Fibroblast of lung (primary cell): ENCODE measurements at regions not wholly inside any gene's neighbourhood (a gene's known extent, or its start where the extent isn't known, plus 50 kb on each side); places are given as distances from the start of the nearest gene placed in this dataset.

ENCODE experiments used
- DNase-seq, 2 donors: peaks; one replicate each; pipeline versions ENCODE4 v3.0.0 to v3.0.0-alpha.2; 2010; ENCODE audit warnings: low read depth in 2 of 2
- H2AFZ ChIP-seq: 2 replicates; pipeline ENCODE4 v1.5.1; 2012; ENCODE audit warnings: low read length, control low read depth, inconsistent platforms
- H3K27ac ChIP-seq: 2 replicates; pipeline ENCODE4 v1.5.1; 2011; ENCODE audit warnings: low read length, control low read depth; ENCODE audit not compliant: insufficient read depth
- H3K27me3 ChIP-seq: 2 replicates; pipeline ENCODE4 v1.5.1; 2011; ENCODE audit warnings: mild to moderate bottlenecking, low read length; ENCODE audit not compliant: control insufficient read depth, insufficient read depth
- H3K36me3 ChIP-seq: 2 replicates; pipeline ENCODE4 v1.5.1; 2011; ENCODE audit warnings: low read length; ENCODE audit not compliant: control insufficient read depth, insufficient read depth
- H3K4me1 ChIP-seq: 2 replicates; pipeline ENCODE4 v1.5.1; 2011; ENCODE audit warnings: low read length; ENCODE audit not compliant: control insufficient read depth, insufficient read depth; ENCODE audit errors: extremely low read depth
- H3K4me2 ChIP-seq: 2 replicates; pipeline ENCODE4 v1.5.1; 2011; ENCODE audit warnings: low read length, control low read depth; ENCODE audit not compliant: insufficient read depth; ENCODE audit errors: extremely low read depth
- H3K4me3 ChIP-seq, 4 experiments: fragments of 200-600 bp in 1 of 4; sonication (generic) in 1 of 4; replicated peaks in 1 of 4; 2 replicates each; pipeline ENCODE4 v1.5.1; 2011 to 2016; ENCODE audit warnings: low read length in 4 of 4, low read depth in 3 of 4, mild to moderate bottlenecking in 3 of 4, control low read depth in 2 of 4, inconsistent platforms in 1 of 4, mixed read lengths in 1 of 4; ENCODE audit not compliant: insufficient read depth in 1 of 4; ENCODE audit errors: control extremely low read depth in 1 of 4
- H3K79me2 ChIP-seq: 2 replicates; pipeline ENCODE4 v1.5.1; 2012; ENCODE audit warnings: mild to moderate bottlenecking, low read length, inconsistent platforms; ENCODE audit not compliant: control insufficient read depth, insufficient read depth
- H3K9ac ChIP-seq: 2 replicates; pipeline ENCODE4 v1.5.1; 2011; ENCODE audit warnings: mild to moderate bottlenecking, low read length, control low read depth; ENCODE audit not compliant: insufficient read depth
- H3K9me3 ChIP-seq: 2 replicates; pipeline ENCODE4 v1.5.1; 2012; ENCODE audit warnings: low read depth, low read length; ENCODE audit not compliant: control insufficient read depth, insufficient read depth
- H4K20me1 ChIP-seq: 2 replicates; pipeline ENCODE4 v1.5.1; 2011; ENCODE audit warnings: low read length; ENCODE audit not compliant: control insufficient read depth, insufficient read depth; ENCODE audit errors: extremely low read depth
- CTCF ChIP-seq, 2 donors: IDR thresholded peaks in 1 of 2; conservative IDR thresholded peaks in 1 of 2; 1 replicate in 1 of 2; 2 replicates in 1 of 2; pipeline ENCODE4 v1.5.1; 2011 to 2012; ENCODE audit warnings: low read length in 2 of 2, control low read depth in 1 of 2, inconsistent platforms in 1 of 2, low read depth in 1 of 2, mild to moderate bottlenecking in 1 of 2
- EZH2 ChIP-seq: IDR thresholded peaks from 2 replicates; pipeline ENCODE4 v1.5.1; 2012; ENCODE audit warnings: low read length, control low read depth, mild to moderate bottlenecking; ENCODE audit errors: missing control alignments

- Histone ChIP-seq H3K4me1 (peaks cover 4% of the 10 kb centered on the region), H3K27me3 (no peaks in the 10 kb centered on the region), H3K79me2 (no peaks in the 10 kb centered on the region), H3K9me3 (no peaks in the 10 kb centered on the region), H3K9ac (no peak overlapping the region), H3K4me2 (no peak overlapping the region), H4K20me1 (no peaks in the 10 kb centered on the region), H3K27ac (no peak overlapping the region), H2AFZ (no peak overlapping the region), H3K4me3 (no peak overlapping the region), H3K36me3 (no peaks in the 10 kb centered on the region)
- no peak for DNase-seq
- TF ChIP-seq CTCF (conservative IDR thresholded peaks at IDR 0.05 in 1 of 2, IDR thresholded peaks at IDR 0.05 in 1 of 2; ENCODE audit: low read depth in 1 of 2, low read length in 2 of 2), result no peak
- TF ChIP-seq EZH2, result no peak
Observed at GRCh38 chr6:4324746-4325145, 189.4 kb upstream of the ECI2 start.

- Histone ChIP-seq H4K20me1 (no peaks in the 10 kb centered on the region), H3K4me1 (peaks cover 4% of the 10 kb centered on the region), H3K27me3 (no peaks in the 10 kb centered on the region), H3K79me2 (no peaks in the 10 kb centered on the region), H3K9ac (no peak overlapping the region), H3K4me2 (no peak overlapping the region), H2AFZ (no peak overlapping the region), H3K36me3 (no peaks in the 10 kb centered on the region), H3K9me3 (no peaks in the 10 kb centered on the region), H3K4me3 (no peak overlapping the region), H3K27ac (no peak overlapping the region)
- TF ChIP-seq EZH2 (no peak), CTCF (conservative IDR thresholded peaks at IDR 0.05 in 1 of 2, IDR thresholded peaks at IDR 0.05 in 1 of 2; ENCODE audit: low read depth in 1 of 2, low read length in 2 of 2) (no peak)
- no peak for DNase-seq
Observed at GRCh38 chr6:4323322-4323721, 187.9 kb upstream of the ECI2 start.

GRCh38 chr6:4322846-4323309, 187.5 kb upstream of the ECI2 start:
- no peak overlapping the region for H3K4me3 ChIP-seq
- H3K4me2 ChIP-seq, result no peak overlapping the region
- peaks cover 5% of the 10 kb centered on the region for H3K4me1 ChIP-seq
- H3K27ac ChIP-seq, result no peak overlapping the region
- no peaks in the 10 kb centered on the region for H3K9me3 ChIP-seq
- no peak overlapping the region for H2AFZ ChIP-seq
- DNase-seq, result peak in 1 of 2 donors; percentile 43
- no peaks in the 10 kb centered on the region for H3K27me3 ChIP-seq
- TF ChIP-seq EZH2 (no peak), CTCF (conservative IDR thresholded peaks at IDR 0.05 in 1 of 2, IDR thresholded peaks at IDR 0.05 in 1 of 2; ENCODE audit: low read depth in 1 of 2, low read length in 2 of 2) (no peak)
- H3K36me3 ChIP-seq, result no peaks in the 10 kb centered on the region
- H4K20me1 ChIP-seq, result no peaks in the 10 kb centered on the region
- H3K9ac ChIP-seq, result no peak overlapping the region
- H3K79me2 ChIP-seq, result no peaks in the 10 kb centered on the region
